ENCODE measurements at regions not wholly inside any gene's neighbourhood (a gene's known extent, or its start where the extent isn't known, plus 50 kb on each side); places are given as distances from the start of the nearest gene placed in this dataset.

DNA sequence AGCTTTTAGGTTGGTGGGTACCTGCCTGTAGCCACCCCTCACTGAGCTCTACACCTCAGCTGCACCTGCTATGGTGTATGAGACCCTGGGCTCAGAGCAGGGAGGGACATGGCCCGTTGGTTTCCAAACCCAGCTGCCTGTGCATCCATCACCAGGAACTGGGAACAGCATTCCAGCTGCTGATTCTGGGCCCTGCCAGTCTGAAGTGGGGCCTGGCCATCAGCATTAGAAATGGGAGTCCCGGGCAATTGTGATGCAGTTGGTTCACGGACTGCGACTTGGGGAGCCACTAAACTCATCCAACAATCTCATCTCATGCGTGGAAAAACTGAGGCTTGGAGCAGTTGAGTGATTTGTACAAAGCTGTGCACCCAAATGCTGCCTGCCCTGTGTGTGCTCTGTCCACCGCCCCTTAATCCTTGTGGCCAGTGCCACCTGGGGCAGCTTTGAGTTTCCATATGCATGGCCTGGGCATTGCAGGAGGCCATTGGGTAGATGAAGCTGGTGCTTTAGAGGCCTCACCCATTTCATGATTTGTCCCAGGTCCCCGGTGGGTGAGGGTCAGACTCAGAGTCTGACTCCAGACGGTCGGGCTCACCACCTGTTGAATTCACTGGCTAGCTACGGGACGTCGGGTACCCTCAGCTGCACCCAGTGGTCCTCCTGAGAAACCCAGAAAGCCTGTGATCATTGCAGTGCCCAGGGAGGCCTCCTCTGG is 109.0 kb upstream of the SHH start:
- Histone ChIP-seq H3K27me3 (replicated peaks) (no peaks in the 10 kb centered on the region), H3K36me3 (replicated peaks) (no peaks in the 10 kb centered on the region), H3K4me3 (ENCODE audit: low read depth, low read length) (no peak overlapping the region), H3K27ac (no peak overlapping the region)
- TF ChIP-seq, protein P1, sequence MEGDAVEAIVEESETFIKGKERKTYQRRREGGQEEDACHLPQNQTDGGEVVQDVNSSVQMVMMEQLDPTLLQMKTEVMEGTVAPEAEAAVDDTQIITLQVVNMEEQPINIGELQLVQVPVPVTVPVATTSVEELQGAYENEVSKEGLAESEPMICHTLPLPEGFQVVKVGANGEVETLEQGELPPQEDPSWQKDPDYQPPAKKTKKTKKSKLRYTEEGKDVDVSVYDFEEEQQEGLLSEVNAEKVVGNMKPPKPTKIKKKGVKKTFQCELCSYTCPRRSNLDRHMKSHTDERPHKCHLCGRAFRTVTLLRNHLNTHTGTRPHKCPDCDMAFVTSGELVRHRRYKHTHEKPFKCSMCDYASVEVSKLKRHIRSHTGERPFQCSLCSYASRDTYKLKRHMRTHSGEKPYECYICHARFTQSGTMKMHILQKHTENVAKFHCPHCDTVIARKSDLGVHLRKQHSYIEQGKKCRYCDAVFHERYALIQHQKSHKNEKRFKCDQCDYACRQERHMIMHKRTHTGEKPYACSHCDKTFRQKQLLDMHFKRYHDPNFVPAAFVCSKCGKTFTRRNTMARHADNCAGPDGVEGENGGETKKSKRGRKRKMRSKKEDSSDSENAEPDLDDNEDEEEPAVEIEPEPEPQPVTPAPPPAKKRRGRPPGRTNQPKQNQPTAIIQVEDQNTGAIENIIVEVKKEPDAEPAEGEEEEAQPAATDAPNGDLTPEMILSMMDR (IDR thresholded peaks at IDR 0.05; ENCODE audit: low read depth, low read length, missing control alignments) = no peak
- in situ Hi-C loops (cut with HindIII; ENCODE audit: low pct_ligation_motif_present, low sequenced_read_pairs) = no loop called here
- DNase-seq = no peak

DNA sequence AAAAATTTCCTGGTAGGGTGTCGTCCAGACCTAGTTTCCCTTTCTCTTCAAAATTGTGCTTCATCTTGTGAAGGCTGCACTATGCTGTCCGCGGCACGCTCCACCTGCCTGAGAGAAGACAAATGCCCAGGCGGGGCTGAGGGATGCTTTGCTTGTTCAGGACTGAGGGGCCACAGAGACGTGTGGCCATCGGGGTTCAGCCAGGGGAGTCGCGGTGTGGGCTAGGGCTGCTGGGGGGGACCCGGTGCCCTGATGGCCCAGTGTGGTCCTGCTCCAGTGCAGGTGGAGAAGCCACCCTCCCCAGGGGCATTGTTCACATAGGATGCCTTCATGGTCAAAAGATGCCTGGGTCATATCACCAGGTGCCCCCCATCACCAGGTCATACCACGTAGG is 107.8 kb upstream of the SHH start:
- no peak overlapping the region for H3K27ac ChIP-seq
- H3K4me3 ChIP-seq (ENCODE audit: low read depth, low read length) = no peak overlapping the region
- DNase-seq = no peak
- in situ Hi-C loops (cut with HindIII; ENCODE audit: low pct_ligation_motif_present, low sequenced_read_pairs) = no loop called here
- H3K36me3 ChIP-seq (replicated peaks) = no peaks in the 10 kb centered on the region
- TF ChIP-seq, protein P1 (IDR thresholded peaks at IDR 0.05; ENCODE audit: low read depth, low read length, missing control alignments) = no peak
- peaks cover 4% of the 10 kb centered on the region for H3K27me3 ChIP-seq (replicated peaks)

DNA sequence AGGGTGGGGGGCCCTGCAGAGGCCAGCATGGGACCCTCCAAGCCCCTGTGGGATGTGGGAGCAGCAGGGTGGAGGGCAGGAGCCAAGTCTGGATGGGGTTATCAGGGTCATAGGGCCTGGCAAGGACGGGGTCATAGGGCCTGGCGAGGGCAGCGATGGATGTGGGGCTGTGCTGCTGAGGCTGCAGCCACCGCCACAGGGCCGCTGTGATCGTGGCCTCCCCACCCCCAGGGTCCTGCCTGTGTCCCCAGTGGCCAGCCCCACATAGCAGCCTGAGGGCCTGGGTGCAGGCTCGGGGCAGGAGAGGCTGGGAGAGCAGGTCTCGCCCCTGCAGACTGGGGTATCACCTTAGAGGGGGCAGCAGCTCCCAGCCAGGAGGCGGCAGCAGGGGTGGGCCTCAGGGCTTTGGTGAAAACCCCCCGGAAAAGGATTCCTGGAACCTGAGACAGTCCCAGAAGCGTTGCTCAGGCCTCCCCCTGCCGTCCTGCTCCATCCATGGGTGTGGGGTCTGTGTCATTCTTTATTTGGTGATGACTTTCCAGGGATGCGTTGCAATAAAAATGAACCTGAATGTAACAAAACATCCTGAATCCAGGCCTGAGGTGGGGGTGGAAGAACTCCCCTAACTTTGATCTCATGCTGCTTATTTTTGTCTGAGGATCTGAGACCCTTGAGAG is 107.3 kb upstream of the SHH start:
- DNase-seq = no peak
- TF ChIP-seq, protein P1 (IDR thresholded peaks at IDR 0.05; ENCODE audit: low read depth, low read length, missing control alignments) = peak; percentile 21
- peak overlapping the region; percentile 31 for H3K27ac ChIP-seq
- H3K27me3 ChIP-seq (replicated peaks) = peaks cover 4% of the 10 kb centered on the region
- no peak overlapping the region for H3K4me3 ChIP-seq (ENCODE audit: low read depth, low read length)
- no peaks in the 10 kb centered on the region for H3K36me3 ChIP-seq (replicated peaks)
- in situ Hi-C loops (cut with HindIII; ENCODE audit: low pct_ligation_motif_present, low sequenced_read_pairs) = no loop called here

DNA sequence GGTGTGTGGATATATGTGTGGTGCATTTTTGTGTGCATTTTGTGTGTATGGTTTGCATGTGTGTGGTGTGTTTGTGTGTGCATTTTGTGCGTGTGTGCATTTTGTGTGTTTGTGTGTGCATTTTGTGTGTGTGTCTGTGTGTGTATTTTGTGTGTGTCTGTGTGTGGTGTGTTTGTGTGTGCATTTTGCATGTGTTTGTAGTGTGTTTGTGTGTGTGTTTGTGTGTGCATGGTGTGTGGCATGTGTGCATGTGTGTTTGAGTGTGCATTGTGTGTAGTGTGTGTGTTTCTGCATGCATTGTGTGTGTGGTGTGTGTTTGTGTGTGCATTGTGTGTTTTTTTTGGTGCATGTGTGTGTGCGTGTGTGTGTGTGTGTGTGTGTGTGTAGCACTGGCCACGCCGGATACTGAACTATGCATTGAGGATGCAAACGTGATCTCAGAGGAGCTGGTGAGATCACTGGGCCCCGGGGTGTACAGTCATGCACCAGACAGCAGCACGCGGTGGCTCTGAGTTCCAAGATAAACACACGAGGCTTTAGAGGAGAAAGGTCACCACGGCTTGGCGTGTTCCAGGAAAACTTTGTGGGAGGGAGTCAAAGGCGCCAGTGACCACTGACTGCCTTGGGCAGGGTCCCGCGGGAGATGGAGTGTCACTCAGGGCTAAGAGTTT is 106.6 kb upstream of the SHH start:
- in situ Hi-C loops (cut with HindIII; ENCODE audit: low pct_ligation_motif_present, low sequenced_read_pairs) = no loop called here
- H3K36me3 ChIP-seq (replicated peaks) = no peaks in the 10 kb centered on the region
- H3K27me3 ChIP-seq (replicated peaks) = peaks cover 4% of the 10 kb centered on the region
- TF ChIP-seq, protein P1 (IDR thresholded peaks at IDR 0.05; ENCODE audit: low read depth, low read length, missing control alignments) = no peak
- H3K4me3 ChIP-seq (ENCODE audit: low read depth, low read length) = no peak overlapping the region
- peak overlapping the region; percentile 31 for H3K27ac ChIP-seq
- DNase-seq = peak; percentile 99

DNA sequence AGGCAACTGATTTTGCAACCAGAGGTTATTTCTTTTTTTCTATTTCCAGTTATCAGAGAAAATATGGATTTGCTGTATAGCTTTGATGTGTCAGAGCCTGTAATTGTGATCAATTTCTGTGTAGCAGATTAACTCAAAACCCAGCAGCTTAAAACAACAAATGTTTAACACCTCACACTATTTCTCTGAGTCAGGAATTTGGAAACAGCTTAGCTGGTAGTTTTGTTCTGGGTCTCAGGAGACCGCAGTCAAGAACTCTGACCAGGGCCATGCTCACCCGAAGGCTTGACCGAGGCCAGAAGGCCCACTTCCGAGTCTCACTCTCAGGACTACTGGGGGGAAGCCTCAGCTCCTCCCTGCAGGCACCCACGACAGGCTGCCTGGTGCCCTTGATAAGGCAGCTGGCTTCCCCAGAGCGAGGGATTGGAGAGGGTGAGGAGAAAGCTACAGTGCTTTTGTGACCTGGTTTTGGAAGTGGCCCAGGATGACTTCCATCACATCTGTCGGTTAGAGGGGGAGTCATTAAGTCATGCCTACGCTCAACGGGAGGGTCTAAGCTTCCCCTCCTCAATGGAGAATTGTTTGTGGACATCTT is 105.7 kb upstream of the SHH start:
- no peak for DNase-seq
- Histone ChIP-seq H3K27me3 (replicated peaks) (peaks cover 4% of the 10 kb centered on the region), H3K27ac (no peak overlapping the region), H3K36me3 (replicated peaks) (no peaks in the 10 kb centered on the region), H3K4me3 (ENCODE audit: low read depth, low read length) (no peak overlapping the region)
- in situ Hi-C loops (cut with HindIII; ENCODE audit: low pct_ligation_motif_present, low sequenced_read_pairs) = no loop called here
- TF ChIP-seq, protein P1 (IDR thresholded peaks at IDR 0.05; ENCODE audit: low read depth, low read length, missing control alignments) = no peak

Measured in brain microvascular endothelial cell (primary cell).